GM11168 (cell line): ENCODE measurements at regions not wholly inside any gene's neighbourhood (a gene's known extent, or its start where the extent isn't known, plus 50 kb on each side); places are given as distances from the start of the nearest gene placed in this dataset.
"Not testable (repeated sequence)": the region's sequence is repeated elsewhere in the genome, so short reads cannot be mapped to it uniquely, and the experiment has no call there.

Experiments
- in situ Hi-C: fragments of 300-500 bp; cut with MboI; formaldehyde crosslinking; loops from one replicate; pipeline ENCODE4 v1.12.0; 2022; ENCODE audit warnings: low sequenced_read_pairs; ENCODE audit not compliant: unreplicated experiment

DNA sequence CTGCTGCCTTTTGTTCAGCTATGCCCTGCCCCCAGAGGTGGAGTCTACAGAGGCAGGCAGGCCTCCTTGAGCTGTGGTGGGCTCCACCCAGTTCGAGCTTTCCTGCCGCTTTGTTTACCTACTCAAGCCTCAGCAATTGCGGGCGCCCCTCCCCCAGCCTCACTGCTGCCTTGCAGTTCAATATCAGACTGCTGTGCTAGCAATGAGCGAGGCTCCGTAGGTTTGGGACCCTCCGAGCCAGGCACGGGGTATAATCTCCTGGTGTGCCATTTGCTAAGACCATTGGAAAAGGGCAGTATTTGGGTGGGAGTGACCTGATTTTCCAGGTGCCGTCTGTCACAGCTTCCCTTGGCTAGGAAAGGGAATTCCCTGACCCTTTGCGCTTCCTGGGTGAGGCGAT is 51.9 kb downstream of the DIPK2A start:
- in situ Hi-C loops = not testable (repeated sequence)

- in situ Hi-C loops = no loop called here
Measured at GRCh38 chr3:144028798-144029411, 57.3 kb downstream of the DIPK2A start.

DNA sequence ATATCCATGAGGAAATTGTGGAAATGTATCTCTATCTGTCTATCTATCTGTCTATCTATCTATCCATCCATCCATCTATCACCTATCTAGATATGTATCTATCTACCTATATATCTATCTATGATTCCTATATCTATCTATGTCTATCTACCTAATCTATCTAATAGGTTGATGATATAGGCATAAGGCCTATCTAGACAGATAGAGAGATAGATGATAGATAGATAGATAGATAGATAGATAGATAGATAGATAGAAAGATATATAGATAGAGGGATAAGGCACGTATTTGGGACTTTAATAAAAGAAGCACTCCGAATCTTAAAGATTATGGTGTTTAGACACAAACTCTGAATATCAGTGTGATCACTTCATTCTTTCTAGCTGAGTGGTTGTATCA is 58.1 kb downstream of the DIPK2A start:
- in situ Hi-C loops = no loop called here

DNA sequence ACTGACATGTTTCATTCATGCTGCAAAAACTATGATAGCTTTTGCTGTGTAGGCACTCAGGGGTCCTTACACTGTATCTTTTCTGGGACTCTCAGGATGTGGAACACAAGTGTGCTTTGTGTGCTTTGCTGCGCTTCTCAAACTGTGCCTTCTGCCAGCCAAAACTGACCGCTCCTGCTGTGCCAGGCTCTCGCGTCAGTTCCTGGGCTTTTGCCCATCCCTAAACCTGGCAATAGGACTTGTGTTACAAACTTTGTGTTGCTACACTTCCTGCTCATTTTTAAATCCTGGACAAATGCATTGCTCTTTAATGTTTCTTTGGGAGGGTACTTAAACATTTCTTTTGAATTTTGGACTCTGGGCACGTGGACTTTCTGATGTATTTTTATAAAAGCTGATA is 60.3 kb downstream of the DIPK2A start:
- in situ Hi-C loops = no loop called here

DNA sequence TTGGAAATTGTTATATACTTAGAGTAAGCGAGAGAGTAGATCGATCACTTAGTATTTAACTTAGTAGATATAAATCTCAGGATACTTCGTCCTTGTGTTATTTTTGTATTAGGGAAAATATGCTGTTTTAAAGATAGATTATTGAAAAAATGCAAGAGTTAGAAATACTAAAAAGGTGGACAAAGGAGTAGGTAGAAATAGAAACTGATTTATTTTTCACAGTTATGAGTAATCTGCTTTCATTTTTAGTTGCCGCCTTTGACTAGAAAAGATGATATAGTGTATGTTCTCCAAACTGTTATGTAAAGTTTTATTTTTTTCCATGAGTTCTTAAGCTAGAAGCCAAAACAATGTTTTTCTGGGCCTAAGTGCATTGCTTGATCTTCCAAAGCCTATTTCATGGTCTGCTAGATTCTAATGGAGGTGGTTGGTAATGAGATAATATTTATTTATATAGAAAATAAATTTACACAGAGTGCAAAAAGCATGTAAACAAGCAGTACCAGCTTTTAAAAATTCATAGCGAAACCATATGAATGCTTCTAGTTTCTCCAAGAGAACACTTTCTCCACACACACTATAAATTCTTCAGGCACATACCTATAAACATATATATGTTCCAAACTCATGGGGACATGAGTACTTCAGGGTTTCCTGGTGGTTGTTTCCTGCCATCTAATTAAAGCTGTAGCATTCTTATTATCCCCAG is 61.1 kb downstream of the DIPK2A start:
- in situ Hi-C loops = no loop called here

GRCh38 chr3:144033240-144033589 is 61.6 kb downstream of the DIPK2A start:
- in situ Hi-C loops = no loop called here

DNA sequence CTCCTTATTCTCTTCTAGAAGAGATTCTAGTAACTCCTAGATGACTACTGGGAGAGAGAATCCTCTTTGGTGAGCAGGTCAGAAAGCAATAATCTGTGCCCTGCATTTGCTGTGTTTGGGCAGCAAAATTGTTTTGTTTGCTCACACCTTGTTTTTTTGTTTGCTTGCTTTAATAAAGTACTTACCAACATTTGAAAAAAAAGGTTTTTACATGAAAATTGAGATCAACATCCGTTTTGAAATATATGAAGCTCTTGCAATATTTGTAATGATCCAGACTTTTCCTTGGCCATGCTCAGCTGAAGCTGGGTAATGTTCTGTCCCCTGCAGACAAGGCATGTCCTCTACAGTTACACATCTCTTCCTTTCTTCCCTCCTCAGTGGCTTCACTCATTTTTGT is 62.2 kb downstream of the DIPK2A start:
- in situ Hi-C loops = no loop called here

- in situ Hi-C loops = no loop called here
Measured at GRCh38 chr3:144034715-144035290, 63.2 kb downstream of the DIPK2A start.

DNA sequence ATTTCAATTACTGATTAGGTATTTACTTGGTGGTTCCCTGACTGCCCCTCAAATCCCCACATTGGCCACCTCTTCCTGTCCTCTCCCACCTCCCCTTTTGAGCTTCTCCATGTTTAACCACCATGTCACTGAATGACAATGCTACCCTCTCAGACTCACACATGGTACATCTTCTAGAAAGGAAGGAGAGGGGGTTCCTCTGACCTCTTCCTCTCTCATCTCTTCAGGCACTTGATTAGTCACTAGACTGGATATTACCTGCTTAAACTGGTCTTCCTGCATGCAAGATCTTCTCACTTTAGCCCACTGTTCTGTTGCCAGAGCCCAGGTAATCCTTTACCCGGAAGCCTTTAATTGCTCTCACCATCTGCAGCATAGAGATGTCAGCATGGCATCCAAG is 64.9 kb downstream of the DIPK2A start:
- in situ Hi-C loops = no loop called here

- in situ Hi-C loops = no loop called here
Measured at GRCh38 chr3:144039661-144040060, 68.0 kb downstream of the DIPK2A start.

DNA sequence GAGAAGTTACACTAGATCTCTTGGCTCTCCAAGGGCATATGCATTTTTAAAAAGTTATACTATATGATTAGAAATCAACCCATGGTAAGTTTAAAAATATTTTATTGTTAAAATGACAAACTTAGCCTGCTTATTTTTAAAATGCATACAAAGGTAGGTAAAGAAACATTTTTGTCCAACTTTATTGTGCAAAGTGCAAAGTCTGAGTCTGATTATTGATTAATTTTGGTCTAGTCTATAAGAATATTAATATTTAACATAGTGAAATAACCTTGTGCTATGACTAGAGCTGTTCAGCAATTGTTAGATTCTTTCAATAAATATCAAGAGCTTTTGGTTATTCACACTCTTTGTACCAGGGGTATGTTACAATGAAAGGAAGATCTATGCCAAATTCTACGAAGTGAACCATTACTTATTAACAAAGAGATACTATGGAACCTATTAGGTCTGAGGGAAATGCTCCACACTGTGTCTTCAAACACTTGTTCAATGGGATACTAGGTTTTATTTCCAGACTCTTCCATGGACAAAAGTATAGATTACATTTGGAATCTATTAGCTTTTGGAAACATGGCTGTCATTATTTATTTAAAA is 70.4 kb downstream of the DIPK2A start:
- in situ Hi-C loops = no loop called here

DNA sequence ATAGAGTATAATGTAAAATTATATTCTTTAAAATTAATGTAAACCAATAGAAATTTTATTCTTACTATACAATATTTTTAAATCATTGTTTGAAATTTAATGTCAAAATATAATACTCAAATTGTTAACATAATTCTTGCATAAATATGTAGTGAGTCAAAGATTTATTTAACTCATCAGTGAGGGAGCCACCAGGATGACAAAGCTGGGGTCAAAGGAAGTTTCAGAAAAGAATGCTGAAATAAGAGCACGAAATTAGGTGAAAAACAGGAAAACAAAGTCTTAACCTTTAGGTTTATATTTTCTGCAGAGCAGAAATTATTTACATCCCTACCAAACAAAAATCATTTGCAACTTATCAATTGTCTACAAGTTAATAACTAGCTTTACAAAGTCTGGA is 74.1 kb downstream of the DIPK2A start:
- in situ Hi-C loops = no loop called here

DNA sequence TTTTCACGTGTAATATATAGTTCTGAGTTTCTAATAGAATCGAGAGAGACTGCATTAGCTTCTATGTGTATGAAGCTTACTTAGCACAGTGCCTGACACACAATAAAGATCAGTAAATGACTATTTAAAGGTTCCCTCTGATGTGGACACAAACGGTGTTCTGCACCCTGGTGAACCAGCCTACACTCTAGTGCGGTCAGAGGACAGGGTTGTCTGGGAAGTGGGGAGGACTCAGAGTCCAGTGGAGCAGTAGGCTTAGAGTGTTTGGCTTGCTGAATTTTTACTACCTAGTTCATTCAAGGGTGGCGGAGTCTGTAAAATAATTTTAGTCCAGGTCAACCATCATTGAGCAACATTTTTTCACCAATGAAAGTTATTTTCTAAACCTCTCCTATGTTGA is 77.8 kb downstream of the DIPK2A start:
- in situ Hi-C loops = no loop called here

DNA sequence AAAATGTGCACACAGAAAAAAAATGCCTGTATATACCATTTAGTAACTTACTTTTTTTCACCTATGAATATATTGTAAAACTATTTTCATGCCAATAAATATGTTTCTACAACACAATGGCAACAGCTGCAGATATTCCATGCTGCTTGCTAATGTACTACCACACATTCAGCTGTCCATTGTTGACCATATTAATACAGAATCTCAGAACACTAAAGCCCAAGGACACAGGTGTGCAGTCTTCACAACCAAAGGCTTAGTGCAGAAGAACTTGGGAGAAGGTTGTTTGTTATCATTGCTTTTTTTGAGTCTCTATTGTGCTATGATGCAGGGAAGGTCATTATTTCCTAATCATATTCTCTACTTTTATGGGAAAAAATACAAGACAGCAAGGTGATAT is 79.6 kb downstream of the DIPK2A start:
- in situ Hi-C loops = no loop called here

GRCh38 chr3:144052275-144052674 is 80.7 kb downstream of the DIPK2A start:
- in situ Hi-C loops = no loop called here

DNA sequence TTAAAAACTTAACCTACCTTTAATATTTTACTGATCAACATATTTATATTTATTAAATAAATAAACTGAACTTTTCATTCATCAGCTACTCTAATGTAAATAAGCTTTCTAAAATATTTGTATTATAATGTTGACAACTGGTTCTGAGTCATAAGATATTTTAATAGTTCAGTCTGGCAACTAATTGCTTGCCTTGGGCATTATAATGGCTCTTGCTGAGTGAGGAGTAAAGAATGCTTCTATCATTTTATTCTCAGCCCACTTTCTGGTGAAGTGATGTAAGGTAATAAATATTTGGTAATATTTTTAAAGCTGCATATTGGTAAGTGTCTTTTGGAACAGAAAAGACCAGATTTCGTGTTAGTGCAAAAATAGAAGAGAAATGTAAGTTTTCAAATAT is 81.5 kb downstream of the DIPK2A start:
- in situ Hi-C loops = no loop called here

GRCh38 chr3:144054766-144055165 is 83.1 kb downstream of the DIPK2A start:
- in situ Hi-C loops = no loop called here

- in situ Hi-C loops = no loop called here
Measured at GRCh38 chr3:144055604-144056003, 84.0 kb downstream of the DIPK2A start.

- in situ Hi-C loops = no loop called here
Measured at GRCh38 chr3:144058713-144059112, 87.1 kb downstream of the DIPK2A start.

DNA sequence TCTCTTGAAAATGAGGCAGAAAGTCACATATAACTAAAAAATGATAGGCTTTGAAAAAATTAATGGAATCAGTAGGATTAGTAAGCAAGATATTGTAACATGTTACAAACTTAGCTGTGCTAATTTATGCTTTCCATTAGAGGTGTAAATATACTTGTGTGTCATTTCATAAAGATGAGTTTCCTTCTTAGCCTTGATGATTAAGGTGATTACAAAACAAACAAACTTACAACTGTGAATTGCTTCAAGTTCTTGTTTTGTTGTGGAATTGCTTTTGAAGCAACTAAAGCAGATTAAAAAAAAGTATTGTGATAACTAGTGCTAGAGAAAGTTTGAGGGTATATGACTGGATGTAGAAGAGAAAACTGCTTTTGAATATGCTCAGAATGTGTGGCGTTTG is 87.9 kb downstream of the DIPK2A start:
- in situ Hi-C loops = no loop called here

DNA sequence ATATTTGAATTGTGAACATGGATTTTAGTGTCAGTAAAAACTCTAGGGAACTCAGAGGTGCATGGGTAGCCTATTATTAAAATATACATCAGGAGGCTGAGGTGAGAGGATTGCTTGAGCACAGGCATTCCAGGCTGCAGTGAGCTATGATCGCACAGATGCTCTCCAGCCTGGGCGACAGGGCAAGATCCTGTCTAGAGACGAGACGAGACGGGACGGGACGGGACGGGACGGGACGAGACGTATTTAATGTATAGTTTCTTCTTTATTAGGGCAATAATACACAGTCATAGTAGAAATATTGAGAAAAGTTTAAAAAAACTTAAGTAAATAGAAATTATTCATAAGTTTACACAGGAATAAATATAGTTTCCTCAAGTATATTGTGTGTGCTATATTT is 89.3 kb downstream of the DIPK2A start:
- in situ Hi-C loops = no loop called here

DNA sequence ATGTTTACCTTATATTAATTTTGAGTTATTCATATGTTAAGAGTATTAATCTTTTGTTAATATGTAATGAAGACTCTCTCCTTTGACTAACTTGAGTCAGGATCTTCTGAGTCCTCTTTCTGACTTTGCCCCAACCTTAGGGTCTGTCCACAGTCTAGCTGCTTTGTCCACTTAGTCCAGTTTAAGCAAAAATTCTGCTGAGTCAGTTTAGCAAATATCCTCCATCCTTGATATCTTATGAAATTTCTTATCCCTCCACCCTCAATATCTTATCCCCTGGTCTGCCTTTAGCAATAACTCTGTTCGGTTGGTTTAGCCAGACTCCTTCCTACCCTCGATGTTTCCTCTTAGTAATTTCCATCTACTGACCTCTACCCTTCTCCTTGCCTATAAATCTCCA is 91.7 kb downstream of the DIPK2A start:
- in situ Hi-C loops = no loop called here
